Vagina (tissue), 2 donors: ENCODE measurements at regions not wholly inside any gene's neighbourhood (a gene's known extent, or its start where the extent isn't known, plus 50 kb on each side); places are given as distances from the start of the nearest gene placed in this dataset.

Experiments
- POLR2AphosphoS5 ChIP-seq, 2 donors: sonication (generic); formaldehyde crosslinking; IDR thresholded peaks; one replicate each; pipeline ENCODE4 v1.9.0; 2017; ENCODE audit warnings: antibody characterized with exemption in 2 of 2, mild to moderate bottlenecking in 2 of 2, low read depth in 1 of 2; ENCODE audit not compliant: insufficient read depth in 1 of 2
- TF ChIP-seq, protein P1 (sequence below), 3 experiments: fragments of 450-650 bp in 2 of 3; fragments of 200-600 bp in 1 of 3; sonication (generic) in 1 of 3; IDR thresholded peaks; one replicate each; pipeline ENCODE4 v1.5.1; 2017 to 2019; ENCODE audit warnings: antibody characterized with exemption in 3 of 3, mild to moderate bottlenecking in 2 of 3, moderate library complexity in 2 of 3

DNA sequence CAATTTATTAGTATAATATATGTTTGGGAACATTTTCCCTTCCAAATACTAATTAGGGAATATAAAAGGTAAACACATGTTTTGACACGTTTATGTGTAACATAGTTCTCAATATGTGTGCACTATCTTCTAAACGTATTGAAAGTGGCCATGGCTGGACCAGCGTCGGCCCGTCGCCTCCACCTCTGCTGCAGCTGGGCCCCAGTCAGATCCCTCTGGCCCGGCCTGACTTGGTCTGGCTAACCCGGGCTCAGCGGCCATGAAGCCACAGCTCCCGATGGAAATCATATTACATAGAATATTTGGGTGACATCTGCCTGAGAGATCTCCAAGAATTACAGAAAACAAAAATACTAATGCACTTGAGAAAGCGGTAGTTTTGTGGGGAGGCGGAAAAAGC, 474.4 kb upstream of the CDH2 start:
- TF ChIP-seq, protein P1, sequence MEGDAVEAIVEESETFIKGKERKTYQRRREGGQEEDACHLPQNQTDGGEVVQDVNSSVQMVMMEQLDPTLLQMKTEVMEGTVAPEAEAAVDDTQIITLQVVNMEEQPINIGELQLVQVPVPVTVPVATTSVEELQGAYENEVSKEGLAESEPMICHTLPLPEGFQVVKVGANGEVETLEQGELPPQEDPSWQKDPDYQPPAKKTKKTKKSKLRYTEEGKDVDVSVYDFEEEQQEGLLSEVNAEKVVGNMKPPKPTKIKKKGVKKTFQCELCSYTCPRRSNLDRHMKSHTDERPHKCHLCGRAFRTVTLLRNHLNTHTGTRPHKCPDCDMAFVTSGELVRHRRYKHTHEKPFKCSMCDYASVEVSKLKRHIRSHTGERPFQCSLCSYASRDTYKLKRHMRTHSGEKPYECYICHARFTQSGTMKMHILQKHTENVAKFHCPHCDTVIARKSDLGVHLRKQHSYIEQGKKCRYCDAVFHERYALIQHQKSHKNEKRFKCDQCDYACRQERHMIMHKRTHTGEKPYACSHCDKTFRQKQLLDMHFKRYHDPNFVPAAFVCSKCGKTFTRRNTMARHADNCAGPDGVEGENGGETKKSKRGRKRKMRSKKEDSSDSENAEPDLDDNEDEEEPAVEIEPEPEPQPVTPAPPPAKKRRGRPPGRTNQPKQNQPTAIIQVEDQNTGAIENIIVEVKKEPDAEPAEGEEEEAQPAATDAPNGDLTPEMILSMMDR (IDR thresholded peaks at IDR 0.05), result no peak
- TF ChIP-seq POLR2AphosphoS5 (IDR thresholded peaks at IDR 0.05; ENCODE audit: insufficient read depth in 1 of 2, low read depth in 1 of 2), result no peak
